ENCODE measurements at regions not wholly inside any gene's neighbourhood (a gene's known extent, or its start where the extent isn't known, plus 50 kb on each side); places are given as distances from the start of the nearest gene placed in this dataset.
"Not testable (repeated sequence)": the region's sequence is repeated elsewhere in the genome, so short reads cannot be mapped to it uniquely, and the experiment has no call there.

DNA sequence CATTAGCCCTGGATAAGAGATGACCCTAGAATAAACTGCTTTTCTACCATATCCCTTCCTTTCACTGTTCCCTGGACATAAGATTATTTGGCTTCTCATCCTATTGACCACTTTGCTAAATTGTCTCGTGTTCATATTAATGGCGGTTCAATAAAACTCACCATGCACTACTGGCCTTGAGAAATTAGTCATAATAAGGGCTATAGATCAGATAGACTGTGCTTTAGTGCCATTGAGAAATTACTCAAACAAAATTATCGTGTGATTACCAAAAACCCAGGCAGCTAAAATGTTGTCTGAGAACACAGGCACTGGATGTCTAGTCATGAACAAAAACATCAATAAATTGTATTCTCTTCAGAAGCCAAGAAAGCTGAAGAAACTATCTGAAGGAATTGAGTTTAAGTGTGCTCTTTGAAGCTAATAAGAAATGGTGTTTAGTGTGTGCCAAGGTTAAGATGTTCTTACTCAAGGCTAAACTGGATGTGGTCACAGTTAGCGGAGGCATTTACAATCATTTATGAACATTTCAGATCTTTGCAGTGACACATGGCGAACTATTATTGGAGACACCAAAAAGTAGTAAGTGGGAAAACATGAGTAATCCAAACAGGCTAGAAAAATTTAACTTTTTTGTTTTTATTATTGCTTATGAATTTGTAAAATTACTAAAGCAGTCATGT lies 460.4 kb upstream of the RORB start:
- no peak for DNase-seq

DNA sequence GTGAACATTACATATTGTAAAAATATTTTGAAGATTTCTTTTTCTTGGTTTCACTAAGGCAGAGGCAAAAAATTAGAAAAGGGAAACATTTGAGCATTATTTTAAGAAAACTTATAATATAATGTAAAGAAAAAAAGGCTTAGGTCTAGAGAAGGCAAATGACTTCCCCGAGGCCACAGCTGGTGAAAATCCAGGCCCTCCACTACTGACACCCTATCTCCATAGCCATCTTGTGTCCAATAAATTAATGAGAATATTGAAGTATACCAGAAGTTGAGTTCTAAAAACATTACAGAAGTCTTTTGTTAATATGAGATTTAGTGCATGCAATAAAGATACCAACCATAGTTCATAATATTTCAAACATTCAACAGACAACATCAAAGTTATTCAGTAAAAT lies 459.9 kb upstream of the RORB start:
- DNase-seq, result no peak

GRCh38 chr9:74041588-74041987 lies 455.5 kb upstream of the RORB start:
- no peak for DNase-seq

GRCh38 chr9:74044844-74045243 lies 452.3 kb upstream of the RORB start:
- no peak for DNase-seq

DNA sequence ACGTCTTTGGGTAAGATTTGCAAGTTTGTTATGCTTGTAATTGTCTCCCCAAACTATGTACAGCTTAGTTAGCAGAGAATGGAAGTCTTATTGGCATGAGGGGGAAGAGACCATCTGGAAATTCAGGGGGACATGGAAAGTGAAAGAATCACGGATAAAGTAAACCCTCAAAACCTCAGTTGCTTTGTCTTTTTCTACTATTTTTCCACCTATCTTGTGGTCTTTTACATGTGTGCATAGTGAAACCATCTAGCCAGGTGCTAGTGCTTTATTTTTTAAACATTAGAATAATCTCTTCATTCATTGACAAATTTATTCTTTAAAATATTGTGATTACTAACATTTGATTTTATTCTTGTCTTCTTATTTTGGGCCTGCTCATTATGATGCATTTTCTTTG lies 441.1 kb upstream of the RORB start:
- DNase-seq, result no peak

DNA sequence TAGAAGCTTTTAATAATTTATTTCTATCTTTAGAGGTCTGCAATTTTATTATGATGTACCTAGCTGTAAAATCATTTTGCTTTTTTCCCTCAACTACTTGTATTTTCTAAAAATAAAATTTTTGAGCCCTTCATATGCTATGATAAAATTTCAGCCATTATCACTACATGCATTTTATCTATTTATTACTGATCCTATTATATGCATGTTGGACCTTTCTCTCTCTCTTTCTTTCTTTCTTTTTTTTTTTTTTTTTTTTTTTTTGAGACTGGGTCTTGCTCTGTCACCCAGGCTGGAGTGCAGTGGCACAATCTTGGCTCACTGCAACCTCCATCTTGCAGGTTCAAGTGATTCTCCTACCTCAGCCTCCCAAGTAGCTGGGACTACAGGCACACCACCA lies 440.1 kb upstream of the RORB start:
- DNase-seq, result not testable (repeated sequence)

GRCh38 chr9:74064702-74065101 lies 432.4 kb upstream of the RORB start:
- no peak for DNase-seq

DNA sequence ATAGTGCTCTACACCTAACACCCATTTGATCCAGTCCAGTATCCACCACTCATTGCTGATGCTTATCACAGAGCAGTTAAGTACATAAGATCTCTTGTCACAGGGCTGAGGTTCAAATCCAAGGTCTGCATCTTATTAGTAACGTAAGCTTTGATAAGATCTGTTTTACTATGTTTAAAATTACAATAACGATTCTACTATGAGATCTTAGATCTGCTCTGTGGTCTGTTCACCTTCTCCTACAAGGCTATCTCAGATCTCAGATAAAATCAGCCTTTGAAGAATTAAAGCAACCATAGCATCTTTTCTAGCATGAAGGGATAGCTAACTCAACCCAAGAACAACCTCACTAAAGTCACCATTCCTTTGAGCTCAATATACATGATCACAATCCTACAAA lies 431.0 kb upstream of the RORB start:
- no peak for DNase-seq

GRCh38 chr9:74066605-74067004 lies 430.5 kb upstream of the RORB start:
- no peak for DNase-seq

GRCh38 chr9:74071502-74071901 lies 425.6 kb upstream of the RORB start:
- no peak for DNase-seq

DNA sequence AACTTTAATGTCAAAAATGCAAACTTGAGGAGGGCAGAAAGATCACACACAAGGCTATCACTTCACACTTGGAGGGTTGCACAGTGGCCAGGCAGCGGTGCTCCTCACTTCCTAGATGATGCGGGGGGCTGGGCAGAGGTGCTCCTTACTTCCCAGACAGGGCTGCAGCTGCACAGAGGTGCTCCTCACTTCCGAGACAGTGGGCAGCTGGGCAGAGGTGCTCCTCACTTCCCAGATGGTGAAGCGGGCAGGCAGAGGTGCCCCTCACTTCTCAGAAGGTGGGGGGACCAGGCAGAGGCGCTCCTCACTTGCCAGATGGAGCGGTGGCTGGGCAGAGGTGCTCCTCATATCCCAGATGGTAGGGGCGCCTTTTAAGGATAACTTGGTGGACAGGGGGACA lies 423.2 kb upstream of the RORB start:
- no peak for DNase-seq

DNA sequence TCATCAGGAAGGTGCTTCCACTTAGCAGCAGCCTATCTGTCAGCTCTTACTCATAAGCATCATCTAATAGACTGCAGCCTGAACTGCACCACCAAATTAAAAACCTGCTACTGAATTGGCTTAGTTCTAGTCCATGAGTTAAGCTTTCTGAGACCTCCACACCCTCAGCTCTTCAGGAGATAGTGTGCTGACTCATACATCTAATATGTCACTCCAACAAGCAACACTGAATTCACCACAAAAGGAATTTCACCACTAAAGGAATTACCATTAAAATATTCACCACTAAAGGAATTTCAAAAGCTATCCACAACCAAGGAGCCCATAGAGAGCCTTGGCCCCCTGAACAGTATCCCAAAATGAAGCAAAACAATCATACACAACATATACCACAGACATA lies 418.5 kb upstream of the RORB start:
- DNase-seq, result peak; percentile 86

- not testable (repeated sequence) for DNase-seq
Measured at GRCh38 chr9:74080652-74081051, 416.5 kb upstream of the RORB start.

DNA sequence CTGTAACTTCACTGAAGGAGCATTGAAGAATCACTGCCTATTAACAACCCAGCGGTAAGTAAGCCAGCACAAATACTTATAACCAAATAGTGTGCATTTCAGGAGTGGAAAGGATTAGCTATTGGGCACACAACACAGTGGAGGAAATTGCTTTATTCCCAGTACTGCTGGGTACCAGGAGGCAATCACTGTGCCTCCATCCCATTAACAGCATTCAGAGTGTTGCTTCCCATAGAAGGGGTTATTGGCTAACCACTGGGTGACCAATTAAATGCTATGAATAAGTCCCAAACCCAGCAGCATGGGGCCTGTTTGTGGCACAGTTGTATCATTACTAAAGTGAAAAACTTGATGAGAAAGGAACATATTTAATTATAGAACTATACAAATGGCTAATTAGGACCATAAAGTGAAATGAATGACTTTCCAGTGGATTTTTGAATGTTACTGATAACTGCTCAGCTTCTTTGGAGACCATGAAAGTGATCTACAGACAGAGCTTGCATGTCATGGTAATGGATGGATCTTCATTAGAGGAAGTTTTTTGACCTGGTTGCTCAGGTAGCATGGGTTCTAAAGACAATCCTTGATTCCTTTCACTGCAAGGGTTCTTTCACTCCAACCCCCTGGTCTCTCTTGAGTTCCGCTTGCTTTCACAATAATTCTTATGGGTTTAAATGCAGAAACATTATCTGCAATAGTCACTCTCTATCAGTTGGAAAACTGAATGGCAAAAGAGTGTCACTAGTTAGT lies 413.3 kb upstream of the RORB start:
- no peak for DNase-seq

DNA sequence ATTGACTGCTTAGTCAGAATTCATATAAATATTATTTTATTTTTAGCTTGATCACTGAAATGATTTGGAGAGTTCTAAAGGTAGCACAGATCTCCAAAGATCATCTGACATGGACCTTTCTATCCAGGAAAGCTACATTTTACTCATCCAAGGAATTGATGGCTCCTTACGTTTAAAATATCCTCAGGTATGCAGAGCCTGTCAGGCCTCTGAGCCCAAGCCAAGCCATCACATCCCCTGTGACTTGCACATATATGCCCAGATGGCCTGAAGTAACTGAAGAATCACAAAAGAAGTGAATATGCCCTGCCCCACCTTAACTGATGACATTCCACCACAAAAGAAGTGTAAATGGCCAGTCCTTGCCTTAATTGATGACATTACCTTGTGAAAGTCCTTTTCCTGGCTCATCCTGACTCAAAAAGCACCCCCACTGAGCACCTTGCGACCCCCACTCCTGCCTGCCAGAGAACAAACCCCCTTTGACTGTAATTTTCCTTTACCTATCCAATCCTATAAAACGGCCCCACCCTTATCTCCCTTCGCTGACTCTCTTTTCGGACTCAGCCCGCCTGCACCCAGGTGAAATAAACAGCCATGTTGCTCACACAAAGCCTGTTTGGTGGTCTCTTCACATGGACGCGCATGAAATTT lies 411.6 kb upstream of the RORB start:
- DNase-seq, result not testable (repeated sequence)

GRCh38 chr9:74090921-74091320 lies 406.2 kb upstream of the RORB start:
- DNase-seq, result not testable (repeated sequence)

DNA sequence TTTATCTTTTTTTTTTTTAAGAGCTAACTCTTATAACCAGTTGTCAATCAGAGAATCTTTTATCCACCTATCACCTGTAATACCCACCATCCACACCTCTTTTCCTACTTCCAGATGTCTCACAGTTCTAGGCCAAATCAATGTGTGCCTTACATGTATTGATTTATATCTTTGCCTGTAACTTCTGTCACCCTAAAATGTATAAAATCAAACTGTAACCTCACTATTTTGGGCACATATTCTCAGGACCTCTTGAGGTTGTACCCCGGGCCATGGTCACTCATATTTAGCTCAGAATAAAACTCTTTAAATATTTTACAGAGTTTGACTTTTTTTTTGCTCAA lies 404.7 kb upstream of the RORB start:
- no peak for DNase-seq

GRCh38 chr9:74094037-74094436 lies 403.1 kb upstream of the RORB start:
- not testable (repeated sequence) for DNase-seq

GRCh38 chr9:74094766-74095165 lies 402.4 kb upstream of the RORB start:
- no peak for DNase-seq

DNA sequence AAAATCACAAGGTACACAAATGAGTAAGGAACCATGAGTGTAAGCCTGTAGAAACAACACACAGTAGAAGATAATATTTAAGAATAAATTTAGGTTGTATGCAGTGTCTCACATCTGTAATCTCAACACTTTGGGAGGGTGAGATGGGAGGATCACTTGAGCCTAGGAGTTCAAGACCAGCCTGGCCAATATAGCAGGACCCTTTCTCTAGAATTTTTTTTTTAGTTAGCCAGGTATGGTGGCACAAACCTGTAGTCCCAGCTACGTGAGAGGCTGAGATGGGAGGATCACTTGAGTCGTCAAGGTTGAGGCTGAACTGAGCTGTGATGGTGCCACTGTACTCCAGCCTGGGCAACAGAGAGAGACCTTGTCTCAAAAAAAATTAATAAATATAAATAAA lies 401.2 kb upstream of the RORB start:
- DNase-seq, result no peak

- no peak for DNase-seq
Measured at GRCh38 chr9:74096420-74096819, 400.7 kb upstream of the RORB start.

- no peak for DNase-seq
Measured at GRCh38 chr9:74100042-74100441, 397.1 kb upstream of the RORB start.

DNA sequence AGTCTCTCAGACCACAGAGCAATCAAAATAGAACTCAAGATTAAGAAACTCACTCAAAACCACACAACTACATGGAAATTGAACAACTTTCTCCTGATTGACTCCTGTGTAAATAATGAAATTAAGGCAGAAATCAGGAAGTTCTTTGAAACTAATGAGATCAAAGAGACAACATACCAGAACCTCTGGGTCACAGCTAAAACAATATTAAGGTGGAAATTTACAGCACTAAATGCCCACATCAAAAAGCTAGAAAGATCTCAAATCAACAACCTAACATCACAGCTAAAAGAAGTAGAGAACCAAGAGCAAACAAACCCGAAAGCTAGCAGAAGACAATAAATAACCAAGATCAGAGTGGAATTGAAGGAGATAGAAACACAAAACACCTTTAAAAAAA lies 395.0 kb upstream of the RORB start:
- DNase-seq, result not testable (repeated sequence)

- no peak for DNase-seq
Measured at GRCh38 chr9:74102702-74103101, 394.4 kb upstream of the RORB start.
